ENCODE measurements at regions not wholly inside any gene's neighbourhood (a gene's known extent, or its start where the extent isn't known, plus 50 kb on each side); places are given as distances from the start of the nearest gene placed in this dataset.

GRCh38 chr16:72705801-72706200 lies 342.1 kb downstream of the ZFHX3 start:
- 81 to 88% (median 84%) methylated on average over 5 of the region's 5 CpGs for WGBS, 5 donors
- TF ChIP-seq CTCF (IDR thresholded peaks at IDR 0.05 in 8 of 11, conservative IDR thresholded peaks at IDR 0.05 in 3 of 11), result no peak
- TF ChIP-seq POLR2A (IDR thresholded peaks at IDR 0.05), result no peak
- no peak for TF ChIP-seq POLR2AphosphoS5 (IDR thresholded peaks at IDR 0.05)
- Histone ChIP-seq H3K27me3 (replicated peaks in 1 of 7) (no peaks in the 10 kb centered on the region), H3K4me1 (no peaks in the 10 kb centered on the region), H3K36me3 (no peaks in the 10 kb centered on the region), H3K27ac (no peak overlapping the region), H3K9me3 (peaks cover 0 to 20% (median 18%) of the 10 kb centered on the region in 8 donors), H3K4me3 (no peak overlapping the region)
- intact Hi-C loops (cut with DNase I; ENCODE audit: low total_unique reads), result no loop called here
- DNase-seq, result no peak

- no peaks in the 10 kb centered on the region for H3K36me3 ChIP-seq
- H3K27me3 ChIP-seq (replicated peaks in 1 of 7), result no peaks in the 10 kb centered on the region
- H3K4me3 ChIP-seq, result no peak overlapping the region
- H3K9me3 ChIP-seq, result peaks cover 0 to 10% (median 8%) of the 10 kb centered on the region in 8 donors
- TF ChIP-seq POLR2A (IDR thresholded peaks at IDR 0.05) (no peak), POLR2AphosphoS5 (IDR thresholded peaks at IDR 0.05) (no peak), CTCF (IDR thresholded peaks at IDR 0.05 in 8 of 11, conservative IDR thresholded peaks at IDR 0.05 in 3 of 11) (no peak)
- no peak for DNase-seq
- H3K27ac ChIP-seq, result no peak overlapping the region
- no peaks in the 10 kb centered on the region for H3K4me1 ChIP-seq
- intact Hi-C loops (cut with DNase I; ENCODE audit: low total_unique reads), result no loop called here
- 83 to 95% (median 89%) methylated on average over 2 of the region's 2 CpGs for WGBS, 5 donors
Observed at GRCh38 chr16:72704746-72705372, 343.1 kb downstream of the ZFHX3 start.

GRCh38 chr16:72689851-72690250 lies 358.1 kb downstream of the ZFHX3 start:
- WGBS, 5 donors, result 67 to 91% (median 88%) methylated on average over 2 of the region's 2 CpGs
- H3K4me1 ChIP-seq, result no peaks in the 10 kb centered on the region
- no peaks in the 10 kb centered on the region for H3K36me3 ChIP-seq
- no peak for TF ChIP-seq POLR2A (IDR thresholded peaks at IDR 0.05)
- TF ChIP-seq POLR2AphosphoS5 (IDR thresholded peaks at IDR 0.05), result no peak
- no peak for TF ChIP-seq CTCF (IDR thresholded peaks at IDR 0.05 in 8 of 11, conservative IDR thresholded peaks at IDR 0.05 in 3 of 11)
- intact Hi-C loops (cut with DNase I; ENCODE audit: low total_unique reads), result no loop called here
- H3K9me3 ChIP-seq, result no peaks in the 10 kb centered on the region
- no peak overlapping the region for H3K27ac ChIP-seq
- no peaks in the 10 kb centered on the region for H3K27me3 ChIP-seq (replicated peaks in 1 of 7)
- no peak overlapping the region for H3K4me3 ChIP-seq
- no peak for DNase-seq

- no peak for DNase-seq
- no peaks in the 10 kb centered on the region for H3K36me3 ChIP-seq
- no peak overlapping the region for H3K4me3 ChIP-seq
- H3K27ac ChIP-seq, result no peak overlapping the region
- 96 to 99% (median 97%) methylated on average over 2 of the region's 2 CpGs for WGBS, 5 donors
- H3K4me1 ChIP-seq, result no peaks in the 10 kb centered on the region
- intact Hi-C loops (cut with DNase I; ENCODE audit: low total_unique reads), result no loop called here
- peaks cover 0 to 9% (median 0%) of the 10 kb centered on the region in 8 donors for H3K9me3 ChIP-seq
- TF ChIP-seq CTCF (IDR thresholded peaks at IDR 0.05 in 8 of 11, conservative IDR thresholded peaks at IDR 0.05 in 3 of 11), result no peak
- TF ChIP-seq POLR2A (IDR thresholded peaks at IDR 0.05), result no peak
- TF ChIP-seq POLR2AphosphoS5 (IDR thresholded peaks at IDR 0.05), result no peak
- H3K27me3 ChIP-seq (replicated peaks in 1 of 7), result no peaks in the 10 kb centered on the region
Observed at GRCh38 chr16:72680732-72681131, 367.2 kb downstream of the ZFHX3 start.
